Mesenchymal stem cell (in vitro differentiated cells and primary cell): ENCODE measurements at regions not wholly inside any gene's neighbourhood (a gene's known extent, or its start where the extent isn't known, plus 50 kb on each side); places are given as distances from the start of the nearest gene placed in this dataset.

Experiments
- DNase-seq: peaks from one replicate; pipeline ENCODE4 v3.0.0-alpha.2; 2013
- H2AFZ ChIP-seq: one replicate; pipeline ENCODE4 v1.6.1; 2013; ENCODE audit warnings: low read depth, mild to moderate bottlenecking, control low read depth, inconsistent platforms, low read length, moderate library complexity
- H2AK5ac ChIP-seq: 2 replicates; pipeline ENCODE4 v1.6.1; 2013; ENCODE audit warnings: low read length, moderate library complexity, mild to moderate bottlenecking, inconsistent platforms; ENCODE audit not compliant: severe bottlenecking
- H2BK120ac ChIP-seq: one replicate; pipeline ENCODE4 v1.6.1; 2013; ENCODE audit warnings: low read depth, mild to moderate bottlenecking, inconsistent platforms, low read length, moderate library complexity
- H2BK12ac ChIP-seq, 2 experiments: one replicate each; pipeline ENCODE4 v1.6.1; 2013; ENCODE audit warnings: inconsistent platforms in 2 of 2, low read length in 2 of 2, mild to moderate bottlenecking in 2 of 2, moderate library complexity in 2 of 2, control low read depth in 1 of 2
- H2BK15ac ChIP-seq: one replicate; pipeline ENCODE4 v1.6.1; 2013; ENCODE audit warnings: mild to moderate bottlenecking, low read depth, inconsistent platforms; ENCODE audit not compliant: poor library complexity, severe bottlenecking
- H2BK5ac ChIP-seq: 2 replicates; pipeline ENCODE4 v1.6.1; 2013; ENCODE audit warnings: low read depth, mild to moderate bottlenecking, low read length, control low read depth, inconsistent platforms; ENCODE audit not compliant: poor library complexity, severe bottlenecking
- H3K14ac ChIP-seq, 2 experiments: one replicate each; pipeline ENCODE4 v1.6.1; 2013; ENCODE audit warnings: inconsistent platforms in 2 of 2, low read length in 2 of 2, control low read depth in 1 of 2, mild to moderate bottlenecking in 1 of 2, moderate library complexity in 1 of 2
- H3K18ac ChIP-seq, 2 experiments: one replicate each; pipeline ENCODE4 v1.6.1; 2013; ENCODE audit warnings: inconsistent platforms in 2 of 2, low read length in 2 of 2, control low read depth in 1 of 2, low read depth in 1 of 2, mild to moderate bottlenecking in 1 of 2
- H3K23ac ChIP-seq, 2 experiments: one replicate each; pipeline ENCODE4 v1.6.1; 2013; ENCODE audit warnings: inconsistent platforms in 2 of 2, low read length in 2 of 2, mild to moderate bottlenecking in 2 of 2, moderate library complexity in 2 of 2, control low read depth in 1 of 2
- H3K27ac ChIP-seq: 2 replicates; pipeline ENCODE4 v1.5.1; 2013; ENCODE audit warnings: mild to moderate bottlenecking, moderate library complexity, low read length, control low read depth, inconsistent platforms; ENCODE audit not compliant: poor library complexity, severe bottlenecking
- H3K27me3 ChIP-seq, 2 experiments: 2 replicates each; pipeline versions ENCODE4 v1.6.1 to v1.7.0; 2013; ENCODE audit warnings: low read length in 2 of 2, mild to moderate bottlenecking in 2 of 2, moderate library complexity in 2 of 2, control low read depth in 1 of 2, inconsistent platforms in 1 of 2; ENCODE audit not compliant: control insufficient read depth in 1 of 2, insufficient read depth in 1 of 2
- H3K36me3 ChIP-seq, 2 experiments: 2 replicates each; pipeline versions ENCODE4 v1.6.1 to v1.7.0; 2013; ENCODE audit warnings: low read length in 2 of 2, control low read depth in 1 of 2, inconsistent platforms in 1 of 2, low read depth in 1 of 2, mild to moderate bottlenecking in 1 of 2; ENCODE audit not compliant: insufficient read depth in 2 of 2, control insufficient read depth in 1 of 2
- H3K4ac ChIP-seq, 2 experiments: one replicate each; pipeline ENCODE4 v1.6.1; 2013; ENCODE audit warnings: inconsistent platforms in 2 of 2, low read length in 2 of 2, mild to moderate bottlenecking in 2 of 2, moderate library complexity in 2 of 2, control low read depth in 1 of 2, low read depth in 1 of 2
- H3K4me1 ChIP-seq: 2 replicates; pipeline ENCODE4 v1.6.1; 2013; ENCODE audit warnings: low read depth, low read length, control low read depth; ENCODE audit not compliant: control insufficient read depth, insufficient read depth
- H3K4me2 ChIP-seq: 2 replicates; pipeline ENCODE4 v1.6.1; 2013; ENCODE audit warnings: low read length, mild to moderate bottlenecking, inconsistent platforms; ENCODE audit not compliant: poor library complexity, severe bottlenecking
- H3K4me3 ChIP-seq, 2 experiments: 2 replicates each; pipeline versions ENCODE4 v1.5.1 to v1.7.0; 2013; ENCODE audit warnings: low read length in 2 of 2, mild to moderate bottlenecking in 2 of 2, control low read depth in 1 of 2, low read depth in 1 of 2; ENCODE audit not compliant: insufficient read depth in 1 of 2
- H3K79me1 ChIP-seq: replicated peaks from 2 replicates; pipeline ENCODE4 v1.6.1; 2013; ENCODE audit warnings: mild to moderate bottlenecking, control low read depth, low read length, inconsistent platforms; ENCODE audit not compliant: poor library complexity, severe bottlenecking
- H3K9ac ChIP-seq: 2 replicates; pipeline ENCODE4 v1.7.0; 2013; ENCODE audit warnings: mild to moderate bottlenecking, low read length, moderate library complexity
- H3K9me3 ChIP-seq: 2 replicates; pipeline ENCODE4 v1.7.0; 2013; ENCODE audit warnings: mild to moderate bottlenecking, low read length; ENCODE audit not compliant: control insufficient read depth
- H4K8ac ChIP-seq: one replicate; pipeline ENCODE4 v1.6.1; 2013; ENCODE audit warnings: inconsistent platforms, mild to moderate bottlenecking, low read length, moderate library complexity
- H4K91ac ChIP-seq: one replicate; pipeline ENCODE4 v1.6.1; 2013; ENCODE audit warnings: mild to moderate bottlenecking, low read length, inconsistent platforms
- WGBS: methylation state at CpG from one replicate; pipeline ENCODE4 v1.1.7; 2013; ENCODE audit warnings: mixed read lengths; 5-methylcytosine and 5-hydroxymethylcytosine counted together

DNA sequence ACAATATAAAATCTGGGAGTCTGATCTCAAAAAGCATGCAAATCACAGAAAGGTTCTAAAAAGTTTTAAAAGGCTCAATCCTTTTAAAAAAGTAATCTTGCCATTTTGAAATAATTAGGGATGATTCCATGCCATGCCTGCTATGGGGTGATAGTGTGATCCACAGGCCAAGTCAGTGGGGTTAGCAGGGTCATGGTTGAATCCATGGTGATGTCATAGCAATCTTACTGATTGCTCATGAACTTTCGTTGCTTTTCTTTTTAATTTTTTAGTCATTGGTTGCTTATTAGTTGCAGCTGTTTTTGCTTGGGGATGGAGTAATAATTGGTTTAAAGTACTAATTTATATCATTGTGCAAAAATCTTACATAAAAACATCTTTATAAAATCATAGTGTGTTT is 485.0 kb downstream of the ENC1 start:
- no peak overlapping the region for H2BK120ac ChIP-seq
- no peaks in the 10 kb centered on the region for H3K79me1 ChIP-seq
- no peak overlapping the region for H3K18ac ChIP-seq
- H3K23ac ChIP-seq, result no peak overlapping the region
- no peak overlapping the region for H4K8ac ChIP-seq
- no peak overlapping the region for H3K14ac ChIP-seq
- no peak overlapping the region for H2BK5ac ChIP-seq
- no peak overlapping the region for H2BK12ac ChIP-seq
- DNase-seq, result no peak
- no CpG with 5 or more reads among the region's 1 CpG for WGBS
- H3K4me2 ChIP-seq, result no peak overlapping the region
- no peaks in the 10 kb centered on the region for H3K4me1 ChIP-seq
- no peak overlapping the region for H3K9ac ChIP-seq
- H3K4me3 ChIP-seq, result no peak overlapping the region
- H2BK15ac ChIP-seq, result no peak overlapping the region
- H2AK5ac ChIP-seq, result no peak overlapping the region
- H2AFZ ChIP-seq, result no peak overlapping the region
- no peaks in the 10 kb centered on the region for H3K9me3 ChIP-seq
- no peaks in the 10 kb centered on the region for H3K27me3 ChIP-seq
- no peak overlapping the region for H4K91ac ChIP-seq
- no peaks in the 10 kb centered on the region for H3K36me3 ChIP-seq
- no peak overlapping the region for H3K27ac ChIP-seq
- no peak overlapping the region for H3K4ac ChIP-seq

DNA sequence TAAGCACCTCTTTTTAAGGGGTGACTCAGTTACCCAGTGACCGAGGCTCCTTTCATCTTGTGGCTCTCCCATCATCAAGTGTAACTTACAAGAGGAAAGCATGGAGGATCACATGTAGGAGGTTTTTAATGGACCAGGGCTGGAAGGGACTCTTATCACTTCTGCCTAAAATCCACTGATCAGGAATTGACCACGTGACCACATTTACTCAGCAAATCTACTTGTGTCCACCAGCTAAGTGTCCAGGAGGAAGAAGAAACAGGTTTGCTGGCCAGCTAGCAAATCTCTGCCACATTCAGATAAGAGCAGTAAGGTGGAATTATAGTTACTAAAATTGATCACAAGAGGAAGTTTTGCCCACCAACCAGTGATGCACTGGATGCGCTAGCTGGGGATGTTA is 486.0 kb downstream of the ENC1 start:
- no peak overlapping the region for H3K4ac ChIP-seq
- H4K8ac ChIP-seq, result no peak overlapping the region
- no peak overlapping the region for H2AFZ ChIP-seq
- no peaks in the 10 kb centered on the region for H3K4me1 ChIP-seq
- H2BK12ac ChIP-seq, result no peak overlapping the region
- no peak for DNase-seq
- H4K91ac ChIP-seq, result no peak overlapping the region
- no peaks in the 10 kb centered on the region for H3K36me3 ChIP-seq
- no peak overlapping the region for H3K23ac ChIP-seq
- H3K27ac ChIP-seq, result no peak overlapping the region
- H3K9me3 ChIP-seq, result no peaks in the 10 kb centered on the region
- no peak overlapping the region for H3K18ac ChIP-seq
- no peak overlapping the region for H3K4me2 ChIP-seq
- no peak overlapping the region for H3K14ac ChIP-seq
- H3K4me3 ChIP-seq, result no peak overlapping the region
- H3K79me1 ChIP-seq, result no peaks in the 10 kb centered on the region
- no peak overlapping the region for H2BK120ac ChIP-seq
- no peaks in the 10 kb centered on the region for H3K27me3 ChIP-seq
- no peak overlapping the region for H2BK15ac ChIP-seq
- H2AK5ac ChIP-seq, result no peak overlapping the region
- no peak overlapping the region for H2BK5ac ChIP-seq
- no peak overlapping the region for H3K9ac ChIP-seq
- WGBS, result 100% methylated on average over 2 of the region's 3 CpGs

- Histone ChIP-seq H2BK120ac (no peak overlapping the region), H4K8ac (no peak overlapping the region), H3K23ac (no peak overlapping the region), H2AK5ac (no peak overlapping the region), H3K36me3 (no peaks in the 10 kb centered on the region), H3K4me1 (no peaks in the 10 kb centered on the region), H3K79me1 (no peaks in the 10 kb centered on the region), H3K27me3 (no peaks in the 10 kb centered on the region), H3K14ac (no peak overlapping the region), H2AFZ (no peak overlapping the region), H2BK12ac (no peak overlapping the region), H4K91ac (no peak overlapping the region), H3K4me3 (no peak overlapping the region), H3K4me2 (no peak overlapping the region), H3K9ac (no peak overlapping the region), H3K9me3 (no peaks in the 10 kb centered on the region), H3K4ac (no peak overlapping the region), H3K27ac (no peak overlapping the region), H2BK15ac (no peak overlapping the region), H3K18ac (no peak overlapping the region), H2BK5ac (no peak overlapping the region)
- DNase-seq, result no peak
- WGBS, result 62% methylated on average over 1 of the region's 1 CpG
These were observed 487.2 kb downstream of the ENC1 start for GRCh38 chr5:74153255-74153790.

DNA sequence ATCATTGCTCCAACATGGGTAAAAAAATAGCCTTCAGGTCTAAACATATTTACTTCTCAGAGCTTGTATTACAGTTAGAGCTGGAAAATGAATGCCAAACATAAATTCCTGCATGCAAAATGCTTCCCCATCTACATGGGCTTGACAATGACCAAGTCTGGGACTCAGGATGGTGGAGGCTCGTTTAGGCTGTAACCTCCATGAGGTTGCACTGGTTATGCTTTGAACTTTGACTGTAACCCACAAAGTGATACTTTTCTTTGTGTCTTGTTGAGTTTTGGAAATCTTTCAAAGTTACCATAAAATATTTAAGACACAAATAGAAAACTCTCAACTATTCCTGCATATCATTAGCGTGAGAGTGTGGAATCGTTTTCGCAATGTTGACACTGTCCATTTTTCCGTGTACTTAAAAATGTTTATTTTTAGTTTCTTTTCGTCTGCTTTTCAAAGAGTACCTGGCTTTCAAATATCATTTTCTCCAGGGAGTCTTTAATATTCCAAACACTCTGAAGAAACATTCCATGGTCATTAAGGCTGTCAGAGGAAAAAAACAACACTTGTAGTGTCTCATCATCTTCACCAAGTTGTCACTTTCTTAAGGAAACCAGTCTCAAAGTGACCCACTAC is 487.8 kb downstream of the ENC1 start:
- Histone ChIP-seq H3K18ac (no peak overlapping the region), H3K79me1 (no peaks in the 10 kb centered on the region), H2AK5ac (no peak overlapping the region), H3K4me3 (no peak overlapping the region), H3K4me2 (no peak overlapping the region), H3K4ac (no peak overlapping the region), H2AFZ (no peak overlapping the region), H4K91ac (no peak overlapping the region), H3K14ac (no peak overlapping the region), H3K9ac (no peak overlapping the region), H2BK5ac (no peak overlapping the region), H3K9me3 (no peaks in the 10 kb centered on the region), H3K36me3 (no peaks in the 10 kb centered on the region), H2BK12ac (no peak overlapping the region), H3K27ac (no peak overlapping the region), H2BK120ac (no peak overlapping the region), H2BK15ac (no peak overlapping the region), H3K23ac (no peak overlapping the region), H3K27me3 (no peaks in the 10 kb centered on the region), H3K4me1 (no peaks in the 10 kb centered on the region), H4K8ac (no peak overlapping the region)
- DNase-seq, result no peak
- WGBS, result 89% methylated on average over 6 of the region's 6 CpGs
